Mesothelial cell of epicardium (in vitro differentiated cells): ENCODE measurements at regions not wholly inside any gene's neighbourhood (a gene's known extent, or its start where the extent isn't known, plus 50 kb on each side); places are given as distances from the start of the nearest gene placed in this dataset.
"Not testable (repeated sequence)": the region's sequence is repeated elsewhere in the genome, so short reads cannot be mapped to it uniquely, and the experiment has no call there.

Experiments
- DNase-seq, 2 experiments: peaks; one replicate each; pipeline ENCODE4 v3.0.0; 2021; ENCODE audit warnings: low spot score in 2 of 2; ENCODE audit not compliant: unreplicated experiment in 2 of 2
- H3K27ac Mint-ChIP-seq: 2 replicates; pipeline ENCODE4 v1.8.0; 2021; ENCODE audit warnings: mixed read lengths
- H3K27me3 Mint-ChIP-seq: 2 replicates; pipeline ENCODE4 v1.8.0; 2021; ENCODE audit warnings: low read depth, mixed read lengths
- H3K36me3 Mint-ChIP-seq: 2 replicates; pipeline ENCODE4 v1.8.0; 2021; ENCODE audit warnings: mixed read lengths
- H3K4me1 Mint-ChIP-seq: 2 replicates; pipeline ENCODE4 v1.8.0; 2021; ENCODE audit warnings: mixed read lengths
- H3K4me3 Mint-ChIP-seq: 2 replicates; pipeline ENCODE4 v1.8.0; 2021; ENCODE audit warnings: mild to moderate bottlenecking, moderate library complexity, mixed read lengths
- H3K9me3 Mint-ChIP-seq: 2 replicates; pipeline ENCODE4 v1.8.0; 2021; ENCODE audit warnings: mixed read lengths
- CTCF ChIP-seq: fragments of 200-600 bp; sonication (generic); IDR thresholded peaks from one replicate; pipeline ENCODE4 v1.5.0; 2021; ENCODE audit warnings: antibody characterized with exemption; ENCODE audit not compliant: unreplicated experiment

- Mint-ChIP-seq H3K36me3 (no peaks in the 10 kb centered on the region), H3K9me3 (peaks cover 22% of the 10 kb centered on the region), H3K27ac (no peak overlapping the region), H3K4me1 (no peaks in the 10 kb centered on the region), H3K27me3 (no peaks in the 10 kb centered on the region), H3K4me3 (no peak overlapping the region)
- no peak for TF ChIP-seq CTCF
- DNase-seq: no peak
These were observed 231.2 kb upstream of the SLC7A11 start for GRCh38 chr4:138473339-138473738.

GRCh38 chr4:138460477-138461414 is 218.6 kb upstream of the SLC7A11 start:
- TF ChIP-seq CTCF: no peak
- Mint-ChIP-seq H3K4me3 (no peak overlapping the region), H3K27ac (no peak overlapping the region), H3K9me3 (peaks cover 6% of the 10 kb centered on the region), H3K36me3 (no peaks in the 10 kb centered on the region), H3K27me3 (no peaks in the 10 kb centered on the region), H3K4me1 (peaks cover 15% of the 10 kb centered on the region)
- DNase-seq: no peak

DNA sequence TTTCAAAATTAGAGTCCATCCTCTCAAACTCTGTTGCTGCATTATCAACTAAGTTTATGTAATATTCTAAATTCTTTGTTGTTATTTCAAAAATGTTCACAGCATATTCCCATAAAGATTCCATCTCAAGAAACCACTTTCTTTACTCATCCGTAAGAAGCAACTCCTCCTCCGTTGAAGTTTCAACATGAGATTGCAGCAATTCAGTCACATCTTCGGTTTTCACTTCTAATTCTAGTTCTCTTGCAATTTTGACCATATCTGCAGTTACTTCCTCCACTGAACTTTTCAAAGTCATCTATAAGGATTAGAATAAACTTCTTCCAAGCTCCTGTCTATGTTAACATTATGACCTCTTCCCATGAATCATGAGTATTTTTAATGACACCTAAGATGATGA is 216.6 kb upstream of the SLC7A11 start:
- Mint-ChIP-seq H3K9me3 (peaks cover 6% of the 10 kb centered on the region), H3K36me3 (no peaks in the 10 kb centered on the region), H3K4me1 (peaks cover 15% of the 10 kb centered on the region), H3K27me3 (no peaks in the 10 kb centered on the region), H3K4me3 (no peak overlapping the region), H3K27ac (no peak overlapping the region)
- no peak for TF ChIP-seq CTCF
- no peak for DNase-seq

DNA sequence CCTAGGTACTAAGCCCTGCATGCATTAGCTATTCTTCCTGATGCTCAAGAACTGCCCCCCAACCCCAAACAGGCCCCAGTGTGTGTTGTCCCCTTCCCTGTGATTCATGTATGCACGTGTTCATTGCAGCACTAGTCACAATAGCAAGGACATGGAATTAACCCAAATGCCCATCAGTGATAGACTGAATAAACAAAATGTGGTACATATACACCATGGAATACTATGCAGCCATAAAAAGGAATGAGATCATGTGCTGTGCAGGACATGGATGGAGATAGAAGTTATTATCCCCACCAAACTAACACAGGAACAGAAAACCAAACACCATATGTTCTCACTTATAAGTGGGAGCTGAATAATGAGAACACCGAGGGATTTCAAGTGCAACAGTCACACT is 214.2 kb upstream of the SLC7A11 start:
- H3K4me3 Mint-ChIP-seq, H3K27ac Mint-ChIP-seq, H3K36me3 Mint-ChIP-seq, H3K9me3 Mint-ChIP-seq, DNase-seq, H3K27me3 Mint-ChIP-seq: not testable (repeated sequence)
- peaks cover 15% of the 10 kb centered on the region for H3K4me1 Mint-ChIP-seq

DNA sequence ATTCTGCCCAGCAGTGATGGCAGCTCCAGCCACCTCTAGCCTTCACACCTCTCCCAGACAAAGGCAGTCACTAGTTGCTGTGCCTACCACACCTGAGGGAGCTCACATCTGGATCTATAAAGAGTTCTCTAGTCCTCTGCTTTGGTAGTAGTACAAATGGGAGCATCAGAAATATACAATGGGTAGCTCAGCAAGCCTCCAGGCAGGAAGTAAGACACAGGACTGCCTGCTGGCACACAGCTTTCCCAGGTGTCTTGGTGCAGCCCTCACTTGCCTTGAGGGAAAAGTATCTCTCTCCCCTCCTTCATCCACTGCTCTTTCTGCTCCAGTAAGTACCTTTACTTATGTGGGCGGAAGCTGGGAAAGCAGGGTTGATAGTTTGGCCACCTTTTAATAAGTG is 212.9 kb upstream of the SLC7A11 start:
- Mint-ChIP-seq H3K4me1 (peaks cover 15% of the 10 kb centered on the region), H3K27ac (no peak overlapping the region), H3K9me3 (peaks cover 6% of the 10 kb centered on the region), H3K27me3 (no peaks in the 10 kb centered on the region), H3K4me3 (no peak overlapping the region), H3K36me3 (no peaks in the 10 kb centered on the region)
- no peak for TF ChIP-seq CTCF
- no peak for DNase-seq

DNA sequence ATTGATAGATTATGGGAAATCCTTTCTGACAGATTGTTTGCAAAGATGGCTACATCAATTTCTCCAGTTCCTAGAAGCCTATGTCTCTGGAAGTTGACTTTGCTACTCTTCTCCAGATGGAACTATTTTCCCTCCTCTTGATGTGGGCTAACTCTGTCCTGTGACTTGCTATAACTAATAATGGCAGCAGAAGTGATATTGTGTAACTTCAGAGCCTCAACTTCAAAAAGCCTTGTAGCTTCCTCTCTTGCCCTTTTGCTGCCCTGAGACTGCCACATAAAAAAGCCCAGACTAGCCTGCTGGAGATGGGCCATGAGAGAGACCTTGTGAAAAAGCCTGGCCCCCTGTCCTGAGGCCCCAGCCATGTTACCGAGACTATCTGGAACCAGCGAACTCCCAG is 210.7 kb upstream of the SLC7A11 start:
- DNase-seq: no peak
- peaks cover 19% of the 10 kb centered on the region for H3K4me1 Mint-ChIP-seq
- no peak overlapping the region for H3K4me3 Mint-ChIP-seq
- TF ChIP-seq CTCF: no peak
- no peaks in the 10 kb centered on the region for H3K9me3 Mint-ChIP-seq
- H3K36me3 Mint-ChIP-seq: no peaks in the 10 kb centered on the region
- no peak overlapping the region for H3K27ac Mint-ChIP-seq
- H3K27me3 Mint-ChIP-seq: no peaks in the 10 kb centered on the region
